ENCODE measurements at regions not wholly inside any gene's neighbourhood (a gene's known extent, or its start where the extent isn't known, plus 50 kb on each side); places are given as distances from the start of the nearest gene placed in this dataset.

- no peaks in the 10 kb centered on the region for H3K27me3 ChIP-seq (ENCODE audit: low read length)
- H3K4me2 ChIP-seq (ENCODE audit: low read length), result no peak overlapping the region
- CTCF ChIA-PET, result interaction anchor here (0.5 kb wide), 1 partner anchor 29 kb away, joined by 3 read pairs; no protein-coding TSS in a partner anchor
- H3K4me1 ChIP-seq (ENCODE audit: insufficient read depth, low read length), result no peaks in the 10 kb centered on the region
- no TSS peak for BruUV-seq (replicated peaks)
- H3K9me2 ChIP-seq (replicated peaks; ENCODE audit: low read length), result no peaks in the 10 kb centered on the region
- H3K27ac ChIP-seq (ENCODE audit: low read length), result no peak overlapping the region
- intact Hi-C loops (cut with micrococcal nuclease), result loop anchor here (5.0 kb wide), 2 partner anchors 1074 to 1879 kb away; no protein-coding TSS in a partner anchor
- no peak overlapping the region for H3K4me3 ChIP-seq (ENCODE audit: low read length)
- POLR2A ChIA-PET (ENCODE audit: unreplicated experiment), result no interaction called here
- no peak for DNase-seq
- no peak overlapping the region for H2AFZ ChIP-seq (ENCODE audit: low read length)
- H3K9ac ChIP-seq (ENCODE audit: low read length), result no peak overlapping the region
- no peaks in the 10 kb centered on the region for H3K36me3 ChIP-seq (ENCODE audit: low read depth, low read length)
- no peaks in the 10 kb centered on the region for H3K79me2 ChIP-seq (ENCODE audit: low read length)
- no peaks in the 10 kb centered on the region for H3F3A ChIP-seq (ENCODE audit: low read length, unreplicated experiment)
- H3K9me3 ChIP-seq (ENCODE audit: low read length), result no peaks in the 10 kb centered on the region
- TF ChIP-seq EZH2 (IDR thresholded peaks at IDR 0.05; ENCODE audit: low read length, unreplicated experiment) (no peak), EZH2phosphoT487 (IDR thresholded peaks at IDR 0.05; ENCODE audit: borderline replicate concordance, low read length) (no peak), CTCF (conservative IDR thresholded peaks at IDR 0.05; ENCODE audit: low read depth, low read length) (no peak)
- ATAC-seq, result no peak
- no peaks in the 10 kb centered on the region for H4K20me1 ChIP-seq (ENCODE audit: low read length)
Measured at GRCh38 chr7:88548399-88548798, 211.1 kb upstream of the ZNF804B start.

- Histone ChIP-seq H3K36me3 (ENCODE audit: low read depth, low read length) (no peaks in the 10 kb centered on the region), H3K9ac (ENCODE audit: low read length) (no peak overlapping the region), H3K4me3 (ENCODE audit: low read length) (no peak overlapping the region), H2AFZ (ENCODE audit: low read length) (no peak overlapping the region), H3F3A (ENCODE audit: low read length, unreplicated experiment) (no peaks in the 10 kb centered on the region), H4K20me1 (ENCODE audit: low read length) (no peaks in the 10 kb centered on the region), H3K4me2 (ENCODE audit: low read length) (no peak overlapping the region), H3K79me2 (ENCODE audit: low read length) (no peaks in the 10 kb centered on the region), H3K4me1 (ENCODE audit: insufficient read depth, low read length) (no peaks in the 10 kb centered on the region), H3K9me3 (ENCODE audit: low read length) (no peaks in the 10 kb centered on the region), H3K27me3 (ENCODE audit: low read length) (no peaks in the 10 kb centered on the region), H3K9me2 (replicated peaks; ENCODE audit: low read length) (no peaks in the 10 kb centered on the region), H3K27ac (ENCODE audit: low read length) (no peak overlapping the region)
- BruUV-seq (replicated peaks), result no TSS peak
- peak; percentile 62 for DNase-seq
- intact Hi-C loops (cut with micrococcal nuclease), result loop anchor here (1.0 to 5.0 kb wide), 4 partner anchors 288 to 1880 kb away; no protein-coding TSS in a partner anchor
- ChIA-PET POLR2A (ENCODE audit: unreplicated experiment) (no interaction called here), CTCF (interaction anchor here (0.5 to 1.1 kb wide), 5 partner anchors 170 to 1076 kb away, joined by 3 to 20 read pairs (median 5); no protein-coding TSS in a partner anchor)
- TF ChIP-seq EZH2phosphoT487 (IDR thresholded peaks at IDR 0.05; ENCODE audit: borderline replicate concordance, low read length) (no peak), EZH2 (IDR thresholded peaks at IDR 0.05; ENCODE audit: low read length, unreplicated experiment) (no peak), CTCF (conservative IDR thresholded peaks at IDR 0.05; ENCODE audit: low read depth, low read length) (peak; percentile 68)
- peak; percentile 82 for ATAC-seq
Measured at GRCh38 chr7:88546808-88547207, 212.7 kb upstream of the ZNF804B start.

- ChIA-PET CTCF (interaction anchor here (1.0 kb wide), 1 partner anchor 302 kb away, joined by 5 read pairs; no protein-coding TSS in a partner anchor), POLR2A (ENCODE audit: unreplicated experiment) (no interaction called here)
- ATAC-seq (no peak), DNase-seq (no peak)
- no TSS peak for BruUV-seq (replicated peaks)
- H3K4me1 ChIP-seq (ENCODE audit: insufficient read depth, low read length), result no peaks in the 10 kb centered on the region
- no peaks in the 10 kb centered on the region for H3K79me2 ChIP-seq (ENCODE audit: low read length)
- no peak overlapping the region for H3K4me2 ChIP-seq (ENCODE audit: low read length)
- no peak overlapping the region for H2AFZ ChIP-seq (ENCODE audit: low read length)
- H3K27me3 ChIP-seq (ENCODE audit: low read length), result no peaks in the 10 kb centered on the region
- no peak overlapping the region for H3K9ac ChIP-seq (ENCODE audit: low read length)
- H3F3A ChIP-seq (ENCODE audit: low read length, unreplicated experiment), result no peaks in the 10 kb centered on the region
- H3K27ac ChIP-seq (ENCODE audit: low read length), result no peak overlapping the region
- H3K9me2 ChIP-seq (replicated peaks; ENCODE audit: low read length), result no peaks in the 10 kb centered on the region
- TF ChIP-seq EZH2phosphoT487 (IDR thresholded peaks at IDR 0.05; ENCODE audit: borderline replicate concordance, low read length) (no peak), CTCF (conservative IDR thresholded peaks at IDR 0.05; ENCODE audit: low read depth, low read length) (no peak), EZH2 (IDR thresholded peaks at IDR 0.05; ENCODE audit: low read length, unreplicated experiment) (no peak)
- intact Hi-C loops (cut with micrococcal nuclease), result loop anchor here (1.0 to 5.0 kb wide), 4 partner anchors 289 to 1882 kb away; no protein-coding TSS in a partner anchor
- H3K4me3 ChIP-seq (ENCODE audit: low read length), result no peak overlapping the region
- no peaks in the 10 kb centered on the region for H3K36me3 ChIP-seq (ENCODE audit: low read depth, low read length)
- no peaks in the 10 kb centered on the region for H3K9me3 ChIP-seq (ENCODE audit: low read length)
- H4K20me1 ChIP-seq (ENCODE audit: low read length), result no peaks in the 10 kb centered on the region
Measured at GRCh38 chr7:88545663-88546062, 213.8 kb upstream of the ZNF804B start.
